ENCODE measurements at regions not wholly inside any gene's neighbourhood (a gene's known extent, or its start where the extent isn't known, plus 50 kb on each side); places are given as distances from the start of the nearest gene placed in this dataset.

- Mint-ChIP-seq H3K9me3 (ENCODE audit: unreplicated experiment) (peaks cover 6% of the 10 kb centered on the region), H3K27ac (ENCODE audit: unreplicated experiment) (no peak overlapping the region), H3K4me3 (ENCODE audit: unreplicated experiment) (no peak overlapping the region), H3K4me1 (ENCODE audit: low read depth, unreplicated experiment) (no peaks in the 10 kb centered on the region), H3K36me3 (ENCODE audit: low read depth, unreplicated experiment) (no peaks in the 10 kb centered on the region), H3K27me3 (ENCODE audit: low read depth, unreplicated experiment) (no peaks in the 10 kb centered on the region)
- no peak for TF ChIP-seq CTCF (IDR thresholded peaks at IDR 0.05; ENCODE audit: insufficient read depth, low read depth, low read length)
- no peak for TF ChIP-seq EZH2 (IDR thresholded peaks at IDR 0.05; ENCODE audit: insufficient read depth, low read length)
- H3K4me1 ChIP-seq (ENCODE audit: insufficient read depth, low read length) = no peaks in the 10 kb centered on the region
- no peaks in the 10 kb centered on the region for H3K36me3 ChIP-seq (ENCODE audit: insufficient read depth, low read length)
- H3K9ac ChIP-seq (ENCODE audit: low read length) = no peak overlapping the region
- H3K79me2 ChIP-seq (ENCODE audit: insufficient read depth, low read length) = no peaks in the 10 kb centered on the region
- no peaks in the 10 kb centered on the region for H3K27me3 ChIP-seq (ENCODE audit: insufficient read depth, low read length)
- no peaks in the 10 kb centered on the region for H3K9me3 ChIP-seq (ENCODE audit: insufficient read depth, low read depth, low read length)
- H3K27ac ChIP-seq (ENCODE audit: low read depth, low read length) = no peak overlapping the region
- no peak for DNase-seq (ENCODE audit: low read depth)
- H2AFZ ChIP-seq (ENCODE audit: low read depth, low read length) = no peak overlapping the region
- H3K4me2 ChIP-seq (ENCODE audit: low read length) = no peak overlapping the region
- no peaks in the 10 kb centered on the region for H4K20me1 ChIP-seq (ENCODE audit: insufficient read depth, low read length)
- no peak for FAIRE-seq
- H3K4me3 ChIP-seq (ENCODE audit: insufficient read depth, low read depth, low read length) = no peak overlapping the region
These were observed 1156.6 kb upstream of the AUTS2 start for GRCh38 chr7:68441645-68442044.

- TF ChIP-seq CTCF (IDR thresholded peaks at IDR 0.05; ENCODE audit: insufficient read depth, low read depth, low read length) (no peak), EZH2 (IDR thresholded peaks at IDR 0.05; ENCODE audit: insufficient read depth, low read length) (no peak)
- Histone ChIP-seq H3K4me1 (ENCODE audit: insufficient read depth, low read length) (no peaks in the 10 kb centered on the region), H3K4me3 (ENCODE audit: insufficient read depth, low read depth, low read length) (no peak overlapping the region), H3K27ac (ENCODE audit: low read depth, low read length) (no peak overlapping the region), H3K9ac (ENCODE audit: low read length) (no peak overlapping the region), H4K20me1 (ENCODE audit: insufficient read depth, low read length) (no peaks in the 10 kb centered on the region), H3K27me3 (ENCODE audit: insufficient read depth, low read length) (no peaks in the 10 kb centered on the region), H3K36me3 (ENCODE audit: insufficient read depth, low read length) (no peaks in the 10 kb centered on the region), H3K4me2 (ENCODE audit: low read length) (no peak overlapping the region), H3K79me2 (ENCODE audit: insufficient read depth, low read length) (no peaks in the 10 kb centered on the region), H2AFZ (ENCODE audit: low read depth, low read length) (no peak overlapping the region), H3K9me3 (ENCODE audit: insufficient read depth, low read depth, low read length) (no peaks in the 10 kb centered on the region)
- peaks cover 3% of the 10 kb centered on the region for H3K9me3 Mint-ChIP-seq (ENCODE audit: unreplicated experiment)
- DNase-seq (ENCODE audit: low read depth) (no peak), FAIRE-seq (no peak)
- H3K27me3 Mint-ChIP-seq (ENCODE audit: low read depth, unreplicated experiment) = no peaks in the 10 kb centered on the region
- no peaks in the 10 kb centered on the region for H3K36me3 Mint-ChIP-seq (ENCODE audit: low read depth, unreplicated experiment)
- H3K4me3 Mint-ChIP-seq (ENCODE audit: unreplicated experiment) = no peak overlapping the region
- H3K27ac Mint-ChIP-seq (ENCODE audit: unreplicated experiment) = no peak overlapping the region
- no peaks in the 10 kb centered on the region for H3K4me1 Mint-ChIP-seq (ENCODE audit: low read depth, unreplicated experiment)
These were observed 1155.2 kb upstream of the AUTS2 start for GRCh38 chr7:68442931-68443631.

- no peak overlapping the region for H3K27ac ChIP-seq (ENCODE audit: low read depth, low read length)
- no peaks in the 10 kb centered on the region for H3K27me3 Mint-ChIP-seq (ENCODE audit: low read depth, unreplicated experiment)
- H3K36me3 ChIP-seq (ENCODE audit: insufficient read depth, low read length) = no peaks in the 10 kb centered on the region
- H3K9me3 Mint-ChIP-seq (ENCODE audit: unreplicated experiment) = peaks cover 3% of the 10 kb centered on the region
- TF ChIP-seq CTCF (IDR thresholded peaks at IDR 0.05; ENCODE audit: insufficient read depth, low read depth, low read length) (no peak), EZH2 (IDR thresholded peaks at IDR 0.05; ENCODE audit: insufficient read depth, low read length) (no peak)
- H3K4me2 ChIP-seq (ENCODE audit: low read length) = no peak overlapping the region
- H3K4me1 Mint-ChIP-seq (ENCODE audit: low read depth, unreplicated experiment) = no peaks in the 10 kb centered on the region
- no peaks in the 10 kb centered on the region for H3K4me1 ChIP-seq (ENCODE audit: insufficient read depth, low read length)
- DNase-seq (ENCODE audit: low read depth) (no peak), FAIRE-seq (no peak)
- no peaks in the 10 kb centered on the region for H3K36me3 Mint-ChIP-seq (ENCODE audit: low read depth, unreplicated experiment)
- H3K27ac Mint-ChIP-seq (ENCODE audit: unreplicated experiment) = no peak overlapping the region
- H3K79me2 ChIP-seq (ENCODE audit: insufficient read depth, low read length) = no peaks in the 10 kb centered on the region
- no peaks in the 10 kb centered on the region for H3K9me3 ChIP-seq (ENCODE audit: insufficient read depth, low read depth, low read length)
- H2AFZ ChIP-seq (ENCODE audit: low read depth, low read length) = no peak overlapping the region
- H3K9ac ChIP-seq (ENCODE audit: low read length) = no peak overlapping the region
- no peak overlapping the region for H3K4me3 Mint-ChIP-seq (ENCODE audit: unreplicated experiment)
- no peaks in the 10 kb centered on the region for H3K27me3 ChIP-seq (ENCODE audit: insufficient read depth, low read length)
- H3K4me3 ChIP-seq (ENCODE audit: insufficient read depth, low read depth, low read length) = no peak overlapping the region
- H4K20me1 ChIP-seq (ENCODE audit: insufficient read depth, low read length) = no peaks in the 10 kb centered on the region
These were observed 1154.2 kb upstream of the AUTS2 start for GRCh38 chr7:68444042-68444441.

Measured in astrocyte (in vitro differentiated cells and primary cell).